ENCODE measurements at regions not wholly inside any gene's neighbourhood (a gene's known extent, or its start where the extent isn't known, plus 50 kb on each side); places are given as distances from the start of the nearest gene placed in this dataset.

- TF ChIP-seq CTCF (conservative IDR thresholded peaks at IDR 0.05; ENCODE audit: low read length) (no peak), EZH2phosphoT487 (IDR thresholded peaks at IDR 0.05; ENCODE audit: borderline replicate concordance) (no peak)
Measured at GRCh38 chr2:67510745-67511144, 113.6 kb downstream of the ETAA1 start.
